Progenitor cell of endocrine pancreas (in vitro differentiated cells): ENCODE measurements at regions not wholly inside any gene's neighbourhood (a gene's known extent, or its start where the extent isn't known, plus 50 kb on each side); places are given as distances from the start of the nearest gene placed in this dataset.

Experiments
- DNase-seq: peaks from one replicate; pipeline ENCODE4 v3.0.0; 2021; ENCODE audit warnings: low spot score; ENCODE audit not compliant: unreplicated experiment
- H3K27ac Mint-ChIP-seq: 2 replicates; pipeline ENCODE4 v1.8.0; 2021; ENCODE audit warnings: mild to moderate bottlenecking, moderate library complexity, mixed read lengths
- H3K27me3 Mint-ChIP-seq: 2 replicates; pipeline ENCODE4 v1.8.0; 2021; ENCODE audit warnings: mixed read lengths
- H3K36me3 Mint-ChIP-seq: 2 replicates; pipeline ENCODE4 v1.8.0; 2022; ENCODE audit warnings: mixed read lengths; ENCODE audit not compliant: insufficient read depth
- H3K4me1 Mint-ChIP-seq: 2 replicates; pipeline ENCODE4 v1.8.0; 2021; ENCODE audit warnings: low read depth, mixed read lengths
- H3K4me3 Mint-ChIP-seq: 2 replicates; pipeline ENCODE4 v1.8.0; 2021; ENCODE audit warnings: low read depth, mild to moderate bottlenecking, moderate library complexity, mixed read lengths
- H3K9me3 Mint-ChIP-seq: 2 replicates; pipeline ENCODE4 v1.8.0; 2021; ENCODE audit warnings: low read depth, mixed read lengths
- TF ChIP-seq, protein P1 (sequence below): fragments of 200-600 bp; sonication (generic); IDR thresholded peaks from one replicate; pipeline ENCODE4 v1.5.0; 2021; ENCODE audit warnings: antibody characterized with exemption, mild to moderate bottlenecking; ENCODE audit not compliant: unreplicated experiment

DNA sequence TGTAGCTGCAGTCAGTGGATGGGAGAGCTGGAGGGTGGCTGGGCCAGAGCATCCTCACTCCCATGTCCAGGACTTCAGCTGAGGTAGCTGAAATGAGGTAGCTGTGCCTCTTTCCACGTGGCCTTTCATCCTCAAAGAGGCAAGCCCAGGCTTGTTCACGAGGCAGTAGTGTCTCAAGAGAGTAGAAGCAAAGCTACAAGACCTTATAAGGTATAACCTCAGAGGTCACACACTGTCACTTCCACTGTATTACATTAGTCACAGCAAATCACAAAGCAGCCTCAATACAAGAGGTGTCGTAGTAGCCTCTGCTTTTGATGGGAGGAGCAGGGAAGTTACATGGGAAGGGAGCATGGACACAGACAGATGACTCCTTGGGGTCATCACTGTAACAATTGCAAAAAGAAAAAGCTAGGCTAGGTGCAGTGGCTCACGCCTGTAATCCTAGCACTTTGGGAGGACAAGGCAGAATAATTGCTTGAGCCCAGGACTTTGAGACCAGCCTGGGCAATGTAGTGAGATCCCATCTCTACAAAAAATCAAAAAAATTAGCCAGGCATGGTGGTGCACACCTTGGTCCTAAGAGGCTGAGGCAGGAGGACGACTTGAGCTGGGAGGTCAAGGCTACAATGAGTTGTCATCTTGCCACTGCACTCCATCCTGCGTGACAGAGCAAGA, 97.5 kb downstream of the SKIDA1 start:
- Mint-ChIP-seq H3K4me3 (no peak overlapping the region), H3K36me3 (peaks cover 2% of the 10 kb centered on the region), H3K4me1 (no peaks in the 10 kb centered on the region), H3K27me3 (no peaks in the 10 kb centered on the region), H3K9me3 (peaks cover 18% of the 10 kb centered on the region), H3K27ac (no peak overlapping the region)
- DNase-seq = no peak
- TF ChIP-seq, protein P1, sequence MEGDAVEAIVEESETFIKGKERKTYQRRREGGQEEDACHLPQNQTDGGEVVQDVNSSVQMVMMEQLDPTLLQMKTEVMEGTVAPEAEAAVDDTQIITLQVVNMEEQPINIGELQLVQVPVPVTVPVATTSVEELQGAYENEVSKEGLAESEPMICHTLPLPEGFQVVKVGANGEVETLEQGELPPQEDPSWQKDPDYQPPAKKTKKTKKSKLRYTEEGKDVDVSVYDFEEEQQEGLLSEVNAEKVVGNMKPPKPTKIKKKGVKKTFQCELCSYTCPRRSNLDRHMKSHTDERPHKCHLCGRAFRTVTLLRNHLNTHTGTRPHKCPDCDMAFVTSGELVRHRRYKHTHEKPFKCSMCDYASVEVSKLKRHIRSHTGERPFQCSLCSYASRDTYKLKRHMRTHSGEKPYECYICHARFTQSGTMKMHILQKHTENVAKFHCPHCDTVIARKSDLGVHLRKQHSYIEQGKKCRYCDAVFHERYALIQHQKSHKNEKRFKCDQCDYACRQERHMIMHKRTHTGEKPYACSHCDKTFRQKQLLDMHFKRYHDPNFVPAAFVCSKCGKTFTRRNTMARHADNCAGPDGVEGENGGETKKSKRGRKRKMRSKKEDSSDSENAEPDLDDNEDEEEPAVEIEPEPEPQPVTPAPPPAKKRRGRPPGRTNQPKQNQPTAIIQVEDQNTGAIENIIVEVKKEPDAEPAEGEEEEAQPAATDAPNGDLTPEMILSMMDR = no peak

DNA sequence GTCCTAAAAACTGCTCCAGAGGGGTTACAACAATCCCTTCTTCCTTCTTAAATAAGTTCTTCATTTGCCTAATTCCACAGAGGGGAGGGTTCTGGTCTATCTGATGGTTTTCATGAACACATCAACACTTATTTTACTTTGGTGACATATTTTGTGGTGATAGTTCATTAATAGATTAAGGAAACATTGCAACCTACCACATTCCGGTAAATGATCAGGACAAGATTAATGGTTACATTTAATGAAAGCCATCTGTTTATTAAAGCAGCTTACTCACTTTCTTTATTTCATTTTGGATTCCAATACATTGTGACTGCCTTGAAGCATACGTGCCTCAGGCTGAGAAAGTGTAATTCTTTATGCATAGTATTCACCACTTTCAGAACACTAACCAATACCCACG, 101.0 kb downstream of the SKIDA1 start:
- H3K4me1 Mint-ChIP-seq = no peaks in the 10 kb centered on the region
- peaks cover 18% of the 10 kb centered on the region for H3K9me3 Mint-ChIP-seq
- TF ChIP-seq, protein P1 = no peak
- DNase-seq = no peak
- peaks cover 2% of the 10 kb centered on the region for H3K36me3 Mint-ChIP-seq
- H3K27me3 Mint-ChIP-seq = peaks cover 4% of the 10 kb centered on the region
- no peak overlapping the region for H3K27ac Mint-ChIP-seq
- H3K4me3 Mint-ChIP-seq = no peak overlapping the region

DNA sequence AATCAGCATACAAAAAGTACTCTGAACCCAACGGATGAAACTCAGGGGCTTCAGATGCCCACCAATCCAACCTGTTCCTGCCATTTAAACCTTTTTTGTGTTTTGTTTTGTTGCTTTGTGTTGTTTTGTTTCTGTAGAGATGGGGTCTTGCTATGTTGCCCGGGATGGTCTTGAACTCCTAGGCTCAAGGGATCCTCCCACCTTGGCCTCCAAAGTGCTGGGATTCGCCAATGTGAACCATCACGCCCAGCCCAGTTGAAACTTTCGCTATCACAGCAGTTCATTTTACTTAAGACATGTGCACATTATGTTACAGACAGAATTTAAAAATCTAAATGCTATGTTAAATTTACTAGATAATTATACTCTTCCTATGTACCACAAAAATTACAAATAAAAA, 101.6 kb downstream of the SKIDA1 start:
- peaks cover 18% of the 10 kb centered on the region for H3K9me3 Mint-ChIP-seq
- TF ChIP-seq, protein P1 = no peak
- DNase-seq = no peak
- H3K4me3 Mint-ChIP-seq = no peak overlapping the region
- peaks cover 2% of the 10 kb centered on the region for H3K36me3 Mint-ChIP-seq
- no peak overlapping the region for H3K27ac Mint-ChIP-seq
- H3K27me3 Mint-ChIP-seq = peaks cover 4% of the 10 kb centered on the region
- no peaks in the 10 kb centered on the region for H3K4me1 Mint-ChIP-seq

DNA sequence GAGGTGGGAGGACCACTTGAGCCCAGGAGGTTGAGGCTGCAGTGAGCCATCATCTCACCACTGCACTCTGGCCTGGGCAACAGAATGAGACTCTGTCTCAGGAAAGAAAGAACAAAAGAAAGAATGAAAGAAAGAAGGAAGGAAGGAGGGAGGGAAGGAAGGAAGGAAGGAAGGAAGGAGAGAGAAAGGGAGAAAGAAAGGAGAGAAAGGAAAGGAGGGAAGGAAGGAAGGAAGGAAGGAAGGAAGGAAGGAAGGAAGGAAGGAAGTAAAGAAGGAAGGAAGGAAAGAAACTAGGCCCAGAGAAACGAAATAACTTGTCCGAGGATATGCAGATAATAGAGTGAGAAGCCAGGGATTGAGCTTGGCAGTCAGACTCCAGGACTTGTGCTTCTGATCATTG, 102.1 kb downstream of the SKIDA1 start:
- Mint-ChIP-seq H3K9me3 (peaks cover 18% of the 10 kb centered on the region), H3K27me3 (peaks cover 4% of the 10 kb centered on the region), H3K36me3 (peaks cover 2% of the 10 kb centered on the region), H3K4me3 (no peak overlapping the region), H3K27ac (no peak overlapping the region), H3K4me1 (no peaks in the 10 kb centered on the region)
- no peak for DNase-seq
- TF ChIP-seq, protein P1 = no peak

DNA sequence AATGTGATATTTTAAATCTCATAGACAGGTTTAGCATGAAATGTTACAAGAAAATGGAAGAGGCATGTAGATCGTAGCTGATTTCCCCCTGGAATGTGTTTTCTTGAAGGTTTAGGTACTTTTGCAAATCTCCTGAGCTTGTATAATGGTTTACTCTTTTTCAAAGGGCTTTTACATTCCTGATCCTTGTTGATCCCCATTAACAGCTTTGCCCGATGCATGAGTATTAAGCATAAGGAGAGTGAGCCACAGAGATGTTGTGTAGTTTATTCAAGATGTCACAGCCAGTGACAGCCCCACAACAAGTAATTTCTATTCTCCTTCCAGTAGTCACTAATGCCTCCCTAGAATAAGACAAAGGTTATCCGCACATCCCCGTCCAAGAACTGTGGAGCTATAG, 103.7 kb downstream of the SKIDA1 start:
- Mint-ChIP-seq H3K9me3 (peaks cover 6% of the 10 kb centered on the region), H3K4me1 (no peaks in the 10 kb centered on the region), H3K27ac (no peak overlapping the region), H3K36me3 (peaks cover 2% of the 10 kb centered on the region), H3K27me3 (peaks cover 4% of the 10 kb centered on the region), H3K4me3 (no peak overlapping the region)
- DNase-seq = no peak
- TF ChIP-seq, protein P1 = no peak
